Ishikawa (cell line): ENCODE measurements at regions not wholly inside any gene's neighbourhood (a gene's known extent, or its start where the extent isn't known, plus 50 kb on each side); places are given as distances from the start of the nearest gene placed in this dataset.

Source experiments
- CEBPB ChIP-seq: IDR thresholded peaks from 2 replicates; pipeline ENCODE4 v1.6.1; 2012
- CREB1 ChIP-seq: IDR thresholded peaks from 2 replicates; pipeline ENCODE4 v1.6.1; 2012; ENCODE audit warnings: low read depth
- EGR1 ChIP-seq: IDR thresholded peaks from 2 replicates; pipeline ENCODE4 v1.6.1; 2012
- EP300 ChIP-seq: IDR thresholded peaks from 2 replicates; pipeline ENCODE4 v1.6.1; 2012; ENCODE audit warnings: borderline replicate concordance
- FOXM1 ChIP-seq: IDR thresholded peaks from 2 replicates; pipeline ENCODE4 v1.6.1; 2012; ENCODE audit warnings: low read depth, borderline replicate concordance
- NFIC ChIP-seq: IDR thresholded peaks from 2 replicates; pipeline ENCODE4 v1.6.1; 2012
- RAD21 ChIP-seq: IDR thresholded peaks from 2 replicates; pipeline ENCODE4 v1.6.1; 2012; ENCODE audit warnings: low read depth
- TAF1 ChIP-seq: IDR thresholded peaks from 2 replicates; pipeline ENCODE4 v1.6.1; 2012; ENCODE audit warnings: low read depth, mild to moderate bottlenecking
- TCF12 ChIP-seq: IDR thresholded peaks from 2 replicates; pipeline ENCODE4 v1.6.1; 2012; ENCODE audit warnings: low read depth
- TEAD4 ChIP-seq: IDR thresholded peaks from 2 replicates; pipeline ENCODE4 v1.6.1; 2012
- YY1 ChIP-seq: IDR thresholded peaks from 2 replicates; pipeline ENCODE4 v1.6.1; 2012; ENCODE audit warnings: low read depth
- ZBTB7A ChIP-seq: IDR thresholded peaks from 2 replicates; pipeline ENCODE4 v1.6.1; 2012; ENCODE audit warnings: low read depth
- TF ChIP-seq, protein P1 (sequence below): IDR thresholded peaks from 2 replicates; pipeline ENCODE4 v1.6.1; 2012
- TF ChIP-seq, protein P2 (sequence below): IDR thresholded peaks from 2 replicates; pipeline ENCODE4 v1.6.1; 2012
- TF ChIP-seq, protein P3 (sequence below): IDR thresholded peaks from 2 replicates; pipeline ENCODE4 v1.6.1; 2012; ENCODE audit warnings: low read depth, mild to moderate bottlenecking

DNA sequence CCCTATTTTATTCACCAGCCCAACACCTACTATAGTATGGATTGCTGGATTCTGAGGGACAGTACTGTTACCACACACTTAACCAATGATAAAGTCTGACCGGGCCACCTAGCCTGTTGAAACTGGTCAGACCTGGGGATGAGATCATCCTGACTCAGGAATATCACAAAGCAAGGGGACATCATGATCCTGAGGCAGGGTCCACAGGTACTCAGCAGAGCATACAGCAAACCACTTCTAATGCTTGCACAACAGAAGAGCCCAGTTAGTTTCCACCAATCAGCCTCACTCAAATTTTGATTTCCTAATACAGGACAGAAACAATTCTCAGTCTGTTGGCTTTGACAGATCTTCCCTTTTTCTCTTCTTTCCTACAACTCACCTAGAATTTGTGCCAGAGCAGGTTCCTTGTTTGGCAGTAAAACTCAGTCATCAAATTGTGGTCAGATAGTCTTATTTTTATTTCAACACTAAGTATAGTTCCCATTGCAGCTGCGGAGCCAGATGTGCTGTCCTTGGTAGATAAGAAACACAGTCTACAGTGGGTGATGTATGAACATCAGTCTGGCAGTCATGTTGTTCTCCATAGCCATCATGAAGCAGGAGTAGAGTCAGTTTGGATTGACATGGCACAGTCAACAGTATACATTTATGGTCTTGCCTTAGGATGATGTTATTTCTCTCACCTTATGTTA lies 90.1 kb upstream of the PRR23C start:
- TF ChIP-seq, protein P1, sequence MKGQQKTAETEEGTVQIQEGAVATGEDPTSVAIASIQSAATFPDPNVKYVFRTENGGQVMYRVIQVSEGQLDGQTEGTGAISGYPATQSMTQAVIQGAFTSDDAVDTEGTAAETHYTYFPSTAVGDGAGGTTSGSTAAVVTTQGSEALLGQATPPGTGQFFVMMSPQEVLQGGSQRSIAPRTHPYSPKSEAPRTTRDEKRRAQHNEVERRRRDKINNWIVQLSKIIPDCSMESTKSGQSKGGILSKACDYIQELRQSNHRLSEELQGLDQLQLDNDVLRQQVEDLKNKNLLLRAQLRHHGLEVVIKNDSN: no peak
- TF ChIP-seq FOXM1 (no peak), EGR1 (no peak), TEAD4 (no peak), CREB1 (no peak), TCF12 (no peak), CEBPB (no peak), TAF1 (no peak), ZBTB7A (no peak), YY1 (no peak), RAD21 (no peak), EP300 (no peak), NFIC (no peak)
- TF ChIP-seq, protein P2, sequence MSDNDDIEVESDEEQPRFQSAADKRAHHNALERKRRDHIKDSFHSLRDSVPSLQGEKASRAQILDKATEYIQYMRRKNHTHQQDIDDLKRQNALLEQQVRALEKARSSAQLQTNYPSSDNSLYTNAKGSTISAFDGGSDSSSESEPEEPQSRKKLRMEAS: no peak
- TF ChIP-seq, protein P3, sequence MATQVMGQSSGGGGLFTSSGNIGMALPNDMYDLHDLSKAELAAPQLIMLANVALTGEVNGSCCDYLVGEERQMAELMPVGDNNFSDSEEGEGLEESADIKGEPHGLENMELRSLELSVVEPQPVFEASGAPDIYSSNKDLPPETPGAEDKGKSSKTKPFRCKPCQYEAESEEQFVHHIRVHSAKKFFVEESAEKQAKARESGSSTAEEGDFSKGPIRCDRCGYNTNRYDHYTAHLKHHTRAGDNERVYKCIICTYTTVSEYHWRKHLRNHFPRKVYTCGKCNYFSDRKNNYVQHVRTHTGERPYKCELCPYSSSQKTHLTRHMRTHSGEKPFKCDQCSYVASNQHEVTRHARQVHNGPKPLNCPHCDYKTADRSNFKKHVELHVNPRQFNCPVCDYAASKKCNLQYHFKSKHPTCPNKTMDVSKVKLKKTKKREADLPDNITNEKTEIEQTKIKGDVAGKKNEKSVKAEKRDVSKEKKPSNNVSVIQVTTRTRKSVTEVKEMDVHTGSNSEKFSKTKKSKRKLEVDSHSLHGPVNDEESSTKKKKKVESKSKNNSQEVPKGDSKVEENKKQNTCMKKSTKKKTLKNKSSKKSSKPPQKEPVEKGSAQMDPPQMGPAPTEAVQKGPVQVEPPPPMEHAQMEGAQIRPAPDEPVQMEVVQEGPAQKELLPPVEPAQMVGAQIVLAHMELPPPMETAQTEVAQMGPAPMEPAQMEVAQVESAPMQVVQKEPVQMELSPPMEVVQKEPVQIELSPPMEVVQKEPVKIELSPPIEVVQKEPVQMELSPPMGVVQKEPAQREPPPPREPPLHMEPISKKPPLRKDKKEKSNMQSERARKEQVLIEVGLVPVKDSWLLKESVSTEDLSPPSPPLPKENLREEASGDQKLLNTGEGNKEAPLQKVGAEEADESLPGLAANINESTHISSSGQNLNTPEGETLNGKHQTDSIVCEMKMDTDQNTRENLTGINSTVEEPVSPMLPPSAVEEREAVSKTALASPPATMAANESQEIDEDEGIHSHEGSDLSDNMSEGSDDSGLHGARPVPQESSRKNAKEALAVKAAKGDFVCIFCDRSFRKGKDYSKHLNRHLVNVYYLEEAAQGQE: no peak

DNA sequence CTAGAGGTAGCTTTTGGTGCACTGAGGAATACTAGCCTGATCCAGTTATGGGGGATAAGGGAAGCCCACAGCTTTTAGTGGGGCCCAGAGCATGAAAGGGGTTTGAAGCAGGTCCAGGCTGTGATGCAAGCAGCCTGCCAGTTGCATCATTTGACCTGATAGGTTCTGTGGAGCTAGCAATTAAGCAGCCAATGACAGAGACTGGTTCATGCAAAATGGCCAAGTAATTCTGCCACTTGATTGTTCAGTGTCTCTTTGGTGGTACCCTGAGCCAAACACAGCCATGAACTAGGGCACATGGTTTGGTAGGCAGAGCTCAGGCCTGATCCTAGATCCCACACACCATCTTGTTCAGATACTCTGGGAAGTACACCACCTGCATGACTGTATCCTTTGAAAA lies 91.0 kb upstream of the PRR23C start:
- TF ChIP-seq ZBTB7A (no peak), TAF1 (no peak), EP300 (no peak), NFIC (no peak), RAD21 (no peak)
- TF ChIP-seq, protein P1: no peak
- TF ChIP-seq, protein P3: no peak

DNA sequence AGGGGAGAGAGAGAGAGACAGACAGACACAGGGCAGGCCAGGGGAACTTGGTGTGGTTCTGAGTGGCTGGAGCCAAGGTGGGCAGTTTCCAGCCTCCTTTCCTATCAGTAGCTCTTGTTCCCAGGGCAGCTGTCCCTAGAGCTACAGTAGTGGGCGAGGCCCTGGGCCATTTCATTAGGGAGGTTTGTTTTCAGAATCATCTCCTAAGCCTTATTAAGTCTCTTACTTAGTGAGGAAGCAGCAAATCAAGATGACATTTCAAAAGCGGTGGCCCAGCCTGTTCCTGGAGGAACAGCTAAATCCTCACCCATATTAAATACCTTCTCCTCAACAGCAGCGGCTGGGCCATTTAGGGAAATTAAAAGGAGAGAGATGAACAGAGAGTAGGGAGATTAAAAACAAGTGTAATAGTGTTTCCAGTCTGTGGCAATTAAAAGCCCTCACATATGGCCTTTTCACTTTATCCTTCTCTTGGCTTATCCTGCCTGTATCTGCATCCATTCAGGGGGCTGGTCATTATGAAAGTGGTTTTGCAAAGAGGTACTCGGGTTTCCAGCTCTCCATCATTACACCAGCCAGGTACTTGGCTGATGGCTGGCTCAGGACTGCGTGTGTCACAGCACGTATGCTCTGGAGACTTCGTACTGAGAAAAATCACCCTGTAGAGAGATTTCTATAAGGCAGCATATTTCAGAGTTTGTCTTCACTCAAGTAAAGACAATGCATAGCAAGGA lies 91.9 kb upstream of the PRR23C start:
- TF ChIP-seq RAD21: no peak
- no peak for TF ChIP-seq TCF12
- no peak for TF ChIP-seq FOXM1
- TF ChIP-seq, protein P3: no peak
- TF ChIP-seq EP300: no peak
- no peak for TF ChIP-seq YY1
- no peak for TF ChIP-seq TEAD4
- TF ChIP-seq ZBTB7A: no peak
- TF ChIP-seq, protein P1: no peak
- no peak for TF ChIP-seq CREB1
- TF ChIP-seq CEBPB: no peak
- TF ChIP-seq TAF1: no peak
- TF ChIP-seq, protein P2: no peak
- TF ChIP-seq EGR1: no peak
- TF ChIP-seq NFIC: no peak

DNA sequence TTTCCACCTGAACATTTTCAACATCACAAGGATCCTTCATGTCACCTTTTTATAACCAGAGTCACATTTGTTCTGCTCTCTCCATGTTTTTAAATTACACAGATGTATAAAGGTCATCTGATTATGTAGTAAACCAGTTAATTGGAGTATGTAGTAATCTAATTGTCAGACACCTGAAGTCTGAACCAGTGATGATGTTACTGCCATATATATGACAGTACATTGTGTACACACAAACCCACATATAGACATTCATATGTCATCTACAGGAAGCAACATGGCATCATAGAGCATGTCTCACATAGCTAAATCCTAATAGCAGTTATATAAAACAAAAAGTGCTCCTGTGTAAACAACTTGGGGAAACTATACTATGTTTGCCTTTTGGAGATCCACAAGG lies 95.9 kb upstream of the PRR23C start:
- TF ChIP-seq, protein P3: no peak
- TF ChIP-seq EGR1 (no peak), CREB1 (no peak), NFIC (no peak), CEBPB (no peak), EP300 (no peak), TAF1 (no peak), YY1 (no peak), TEAD4 (no peak), TCF12 (no peak), RAD21 (no peak)
- TF ChIP-seq, protein P1: no peak
